Duodenal mucosa (tissue), 2 donors: ENCODE measurements at regions not wholly inside any gene's neighbourhood (a gene's known extent, or its start where the extent isn't known, plus 50 kb on each side); places are given as distances from the start of the nearest gene placed in this dataset.
A peak's percentile ranks its signal among the peaks of the same experiment; 100 is the strongest.

ENCODE experiments used
- H3K27ac ChIP-seq: one replicate; pipeline ENCODE4 v1.7.0; 2013; ENCODE audit warnings: low read depth, low read length
- H3K27me3 ChIP-seq, 2 donors: one replicate each; pipeline ENCODE4 v1.7.0; 2013; ENCODE audit warnings: low read length in 2 of 2, control low read depth in 1 of 2; ENCODE audit not compliant: insufficient read depth in 2 of 2, control insufficient read depth in 1 of 2
- H3K36me3 ChIP-seq, 2 donors: one replicate each; pipeline ENCODE4 v1.7.0; 2013; ENCODE audit warnings: low read length in 2 of 2, control low read depth in 1 of 2; ENCODE audit not compliant: insufficient read depth in 2 of 2, control insufficient read depth in 1 of 2
- H3K4me1 ChIP-seq, 2 donors: one replicate each; pipeline ENCODE4 v1.7.0; 2013; ENCODE audit warnings: low read length in 2 of 2, control low read depth in 1 of 2; ENCODE audit not compliant: insufficient read depth in 2 of 2, control insufficient read depth in 1 of 2
- H3K4me3 ChIP-seq, 2 donors: one replicate each; pipeline ENCODE4 v1.7.0; 2013; ENCODE audit warnings: low read length in 2 of 2, low read depth in 1 of 2
- H3K9ac ChIP-seq, 2 donors: one replicate each; pipeline ENCODE4 v1.7.0; 2013; ENCODE audit warnings: low read length in 2 of 2, low read depth in 1 of 2
- H3K9me3 ChIP-seq, 2 donors: one replicate each; pipeline ENCODE4 v1.7.0; 2013; ENCODE audit warnings: low read length in 2 of 2, control low read depth in 1 of 2; ENCODE audit not compliant: control insufficient read depth in 1 of 2

DNA sequence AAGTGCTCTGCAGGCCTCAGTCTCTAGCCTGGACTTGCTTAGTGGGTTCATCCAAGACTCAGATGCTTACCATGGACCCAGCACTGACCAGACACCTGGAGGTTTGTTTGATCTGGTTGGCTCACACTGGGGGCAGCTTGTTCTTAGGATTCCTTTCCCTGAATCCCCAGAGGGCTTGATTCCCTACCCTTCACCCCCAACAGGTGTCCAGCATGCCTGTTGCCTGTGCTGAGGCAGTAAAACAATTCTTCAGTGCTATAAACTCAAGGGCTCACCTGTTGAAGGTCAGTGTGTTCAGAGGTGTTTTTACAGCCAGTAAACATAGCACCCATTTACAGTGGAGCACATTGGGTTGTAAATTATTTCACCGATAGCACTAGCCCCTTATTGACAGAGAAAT, 123.8 kb upstream of the KLF4 start:
- no peak overlapping the region for H3K9ac ChIP-seq

GRCh38 chr9:107612136-107612535, 122.6 kb upstream of the KLF4 start:
- no peak overlapping the region for H3K27ac ChIP-seq
- H3K9me3 ChIP-seq = no peaks in the 10 kb centered on the region
- no peaks in the 10 kb centered on the region for H3K36me3 ChIP-seq
- H3K9ac ChIP-seq = no peak overlapping the region
- H3K27me3 ChIP-seq = no peaks in the 10 kb centered on the region
- H3K4me3 ChIP-seq = no peak overlapping the region
- peaks cover 18 to 26% of the 10 kb centered on the region in 2 donors for H3K4me1 ChIP-seq

More for the DNA sequence above, 123.8 kb upstream of the KLF4 start:
- Histone ChIP-seq H3K4me3 (no peak overlapping the region), H3K9me3 (no peaks in the 10 kb centered on the region), H3K4me1 (peaks cover 18 to 26% of the 10 kb centered on the region in 2 donors), H3K36me3 (no peaks in the 10 kb centered on the region), H3K27ac (no peak overlapping the region), H3K27me3 (no peaks in the 10 kb centered on the region)

DNA sequence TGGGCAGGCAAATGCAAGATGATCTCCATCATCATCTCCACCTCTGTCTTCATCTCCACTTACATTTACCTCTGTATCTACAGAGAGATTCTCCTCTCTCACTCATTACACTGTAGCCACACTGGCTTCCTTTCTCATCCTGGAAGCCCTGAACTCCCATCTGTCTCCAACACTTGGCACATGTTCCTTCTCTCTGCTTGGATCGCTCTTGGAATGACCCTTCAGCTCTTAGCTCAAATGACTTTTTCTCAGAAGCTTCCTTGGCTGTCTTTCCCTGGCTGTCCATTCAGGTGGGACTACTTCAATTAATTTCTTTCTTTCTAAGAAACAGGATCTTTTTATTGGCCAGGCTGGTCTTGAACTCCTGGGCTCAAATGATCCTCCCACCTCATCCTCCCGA, 120.0 kb upstream of the KLF4 start:
- no peaks in the 10 kb centered on the region for H3K36me3 ChIP-seq
- no peak overlapping the region for H3K4me3 ChIP-seq
- H3K27me3 ChIP-seq = no peaks in the 10 kb centered on the region
- H3K9ac ChIP-seq = no peak overlapping the region
- peaks cover 18 to 22% of the 10 kb centered on the region in 2 donors for H3K4me1 ChIP-seq
- no peak overlapping the region for H3K27ac ChIP-seq
- H3K9me3 ChIP-seq = no peaks in the 10 kb centered on the region

DNA sequence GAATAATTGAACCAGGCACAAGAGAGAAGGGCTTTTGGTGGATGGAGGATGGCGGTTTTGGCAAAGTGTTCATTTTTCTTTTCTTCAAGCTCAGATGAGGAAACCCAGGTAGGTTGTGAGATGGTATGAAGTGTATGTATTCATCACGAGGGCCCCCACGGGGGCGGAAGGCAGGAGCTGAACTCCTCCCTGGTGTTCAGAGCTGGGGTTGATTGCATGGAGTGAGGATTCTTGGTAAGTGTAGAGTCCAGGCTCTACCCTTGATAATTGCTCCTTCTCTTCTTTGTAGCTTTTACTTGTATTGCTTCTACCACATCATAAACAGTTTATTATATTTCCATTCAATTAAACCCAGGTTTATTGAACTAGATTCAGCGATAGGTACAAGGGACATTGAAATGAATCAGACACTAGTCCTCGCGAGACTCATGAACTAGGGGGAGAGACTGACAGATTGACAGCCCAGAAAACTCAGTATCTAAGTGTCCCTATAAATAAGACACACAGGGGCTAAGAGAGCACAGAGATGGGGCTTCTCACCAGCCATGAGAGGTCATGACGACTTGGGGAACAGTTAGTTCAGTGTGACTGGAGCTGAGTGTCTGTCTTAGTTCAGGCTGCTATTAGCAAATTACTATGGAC, 116.7 kb upstream of the KLF4 start:
- Histone ChIP-seq H3K4me1 (peaks cover 0 to 8% of the 10 kb centered on the region in 2 donors), H3K27me3 (no peaks in the 10 kb centered on the region), H3K36me3 (no peaks in the 10 kb centered on the region), H3K9me3 (no peaks in the 10 kb centered on the region), H3K4me3 (no peak overlapping the region), H3K9ac (no peak overlapping the region), H3K27ac (no peak overlapping the region)

GRCh38 chr9:107605041-107605440, 115.5 kb upstream of the KLF4 start:
- Histone ChIP-seq H3K4me1 (peaks cover 0 to 8% of the 10 kb centered on the region in 2 donors), H3K9ac (no peak overlapping the region), H3K36me3 (no peaks in the 10 kb centered on the region), H3K27ac (no peak overlapping the region), H3K4me3 (no peak overlapping the region), H3K27me3 (no peaks in the 10 kb centered on the region), H3K9me3 (no peaks in the 10 kb centered on the region)

- Histone ChIP-seq H3K4me1 (peaks cover 4 to 13% of the 10 kb centered on the region in 2 donors), H3K27ac (no peak overlapping the region), H3K36me3 (no peaks in the 10 kb centered on the region), H3K9ac (no peak overlapping the region), H3K9me3 (no peaks in the 10 kb centered on the region), H3K27me3 (no peaks in the 10 kb centered on the region), H3K4me3 (no peak overlapping the region)
Observed at GRCh38 chr9:107603281-107603680, 113.7 kb upstream of the KLF4 start.

GRCh38 chr9:107600060-107600573, 110.5 kb upstream of the KLF4 start:
- Histone ChIP-seq H3K27me3 (no peaks in the 10 kb centered on the region), H3K9me3 (no peaks in the 10 kb centered on the region), H3K36me3 (no peaks in the 10 kb centered on the region), H3K27ac (no peak overlapping the region), H3K9ac (no peak overlapping the region), H3K4me3 (no peak overlapping the region), H3K4me1 (peaks cover 9 to 16% of the 10 kb centered on the region in 2 donors)

- no peaks in the 10 kb centered on the region for H3K9me3 ChIP-seq
- H3K4me3 ChIP-seq = no peak overlapping the region
- H3K4me1 ChIP-seq = peaks cover 23 to 24% of the 10 kb centered on the region in 2 donors
- H3K36me3 ChIP-seq = no peaks in the 10 kb centered on the region
- H3K27ac ChIP-seq = no peak overlapping the region
- peak overlapping the region in 1 of 2 donors; percentile 1 for H3K9ac ChIP-seq
- no peaks in the 10 kb centered on the region for H3K27me3 ChIP-seq
Observed at GRCh38 chr9:107597743-107598217, 108.2 kb upstream of the KLF4 start.

- no peak overlapping the region for H3K9ac ChIP-seq
- H3K4me1 ChIP-seq = peaks cover 23 to 29% of the 10 kb centered on the region in 2 donors
- no peaks in the 10 kb centered on the region for H3K36me3 ChIP-seq
- H3K27ac ChIP-seq = no peak overlapping the region
- H3K4me3 ChIP-seq = no peak overlapping the region
- H3K27me3 ChIP-seq = no peaks in the 10 kb centered on the region
- no peaks in the 10 kb centered on the region for H3K9me3 ChIP-seq
Observed at GRCh38 chr9:107594908-107595530, 105.5 kb upstream of the KLF4 start.

DNA sequence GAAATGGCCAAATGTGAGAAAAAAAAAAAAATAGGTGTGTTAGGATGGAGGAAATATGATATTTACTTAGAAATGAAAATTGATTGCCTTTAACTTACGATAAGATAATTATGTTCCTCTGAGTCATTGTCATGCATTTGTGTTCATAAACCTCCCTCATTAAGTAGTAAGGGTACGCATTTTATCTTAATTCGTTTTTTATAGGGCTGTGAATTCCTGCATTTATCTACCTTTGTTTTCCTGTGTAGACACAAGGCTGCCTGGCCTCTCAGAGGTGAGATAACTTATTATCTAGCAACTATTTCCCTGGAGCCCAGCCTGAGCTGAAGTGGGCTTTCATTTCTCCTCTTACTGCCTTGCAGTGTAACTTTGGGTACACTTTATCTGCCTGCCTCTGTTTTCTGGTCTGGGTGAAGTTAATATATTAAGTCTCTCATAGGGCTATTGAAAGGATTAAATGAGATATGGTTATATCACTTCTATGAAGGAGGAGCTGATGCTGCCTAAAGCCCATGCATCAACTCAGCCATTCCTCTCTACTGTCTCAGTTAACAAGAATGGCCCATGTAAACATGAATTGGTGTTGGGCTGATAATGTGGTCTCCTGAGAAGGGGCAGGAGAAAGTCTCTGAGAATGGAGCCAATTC, 103.8 kb upstream of the KLF4 start:
- Histone ChIP-seq H3K27ac (no peak overlapping the region), H3K4me3 (no peak overlapping the region), H3K36me3 (no peaks in the 10 kb centered on the region), H3K27me3 (no peaks in the 10 kb centered on the region), H3K4me1 (peaks cover 22 to 38% of the 10 kb centered on the region in 2 donors), H3K9me3 (no peaks in the 10 kb centered on the region), H3K9ac (no peak overlapping the region)
